ENCODE measurements at regions not wholly inside any gene's neighbourhood (a gene's known extent, or its start where the extent isn't known, plus 50 kb on each side); places are given as distances from the start of the nearest gene placed in this dataset.

GRCh38 chr10:128759174-128759573 is 633.0 kb upstream of the MKI67 start:
- TF ChIP-seq ZNF274 (IDR thresholded peaks at IDR 0.05; ENCODE audit: low read depth, low read length): no peak
- TF ChIP-seq CEBPB (IDR thresholded peaks at IDR 0.05; ENCODE audit: low read depth): no peak
